Neural progenitor cell (in vitro differentiated cells): ENCODE measurements at regions not wholly inside any gene's neighbourhood (a gene's known extent, or its start where the extent isn't known, plus 50 kb on each side); places are given as distances from the start of the nearest gene placed in this dataset.

Experiments used
- EZH2 ChIP-seq: fragments of 200-600 bp; sonication (generic); IDR thresholded peaks from 2 replicates; pipeline ENCODE4 v1.6.1; 2017; ENCODE audit warnings: antibody characterized with exemption, mild to moderate bottlenecking, moderate library complexity
- TF ChIP-seq, protein P1 (sequence below): fragments of 200-600 bp; sonication (generic); IDR thresholded peaks from 2 replicates; pipeline ENCODE4 v1.5.1; 2017; ENCODE audit warnings: antibody characterized with exemption, mild to moderate bottlenecking

DNA sequence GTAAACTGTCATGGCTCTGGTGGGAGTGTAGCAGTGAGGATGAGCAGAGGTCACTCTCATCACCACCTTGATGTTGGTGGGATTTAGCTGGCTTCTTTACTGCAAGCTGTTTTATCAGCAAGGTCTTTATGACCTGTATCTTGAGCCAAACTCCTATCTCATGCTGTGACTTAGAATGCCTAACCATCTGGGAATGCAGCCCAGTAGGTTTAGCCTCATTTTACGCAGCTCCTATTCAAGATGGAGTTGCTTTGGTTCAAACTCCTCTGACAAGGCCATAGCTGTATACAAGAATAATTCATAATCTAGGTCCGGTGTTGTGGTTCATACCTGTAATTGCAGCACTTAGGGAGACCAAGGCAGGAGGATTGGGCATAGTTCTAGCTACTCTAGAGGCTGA lies 85.1 kb downstream of the ARRDC3 start:
- TF ChIP-seq EZH2 = no peak
- TF ChIP-seq, protein P1, sequence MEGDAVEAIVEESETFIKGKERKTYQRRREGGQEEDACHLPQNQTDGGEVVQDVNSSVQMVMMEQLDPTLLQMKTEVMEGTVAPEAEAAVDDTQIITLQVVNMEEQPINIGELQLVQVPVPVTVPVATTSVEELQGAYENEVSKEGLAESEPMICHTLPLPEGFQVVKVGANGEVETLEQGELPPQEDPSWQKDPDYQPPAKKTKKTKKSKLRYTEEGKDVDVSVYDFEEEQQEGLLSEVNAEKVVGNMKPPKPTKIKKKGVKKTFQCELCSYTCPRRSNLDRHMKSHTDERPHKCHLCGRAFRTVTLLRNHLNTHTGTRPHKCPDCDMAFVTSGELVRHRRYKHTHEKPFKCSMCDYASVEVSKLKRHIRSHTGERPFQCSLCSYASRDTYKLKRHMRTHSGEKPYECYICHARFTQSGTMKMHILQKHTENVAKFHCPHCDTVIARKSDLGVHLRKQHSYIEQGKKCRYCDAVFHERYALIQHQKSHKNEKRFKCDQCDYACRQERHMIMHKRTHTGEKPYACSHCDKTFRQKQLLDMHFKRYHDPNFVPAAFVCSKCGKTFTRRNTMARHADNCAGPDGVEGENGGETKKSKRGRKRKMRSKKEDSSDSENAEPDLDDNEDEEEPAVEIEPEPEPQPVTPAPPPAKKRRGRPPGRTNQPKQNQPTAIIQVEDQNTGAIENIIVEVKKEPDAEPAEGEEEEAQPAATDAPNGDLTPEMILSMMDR = no peak
